ENCODE measurements at regions not wholly inside any gene's neighbourhood (a gene's known extent, or its start where the extent isn't known, plus 50 kb on each side); places are given as distances from the start of the nearest gene placed in this dataset.

GRCh38 chr1:98493469-98493868 lies 168.1 kb upstream of the SNX7 start:
- POLR2A ChIA-PET, result no interaction called here
- DNase-seq (ENCODE audit: low read depth, low spot score), result no peak
- no peak overlapping the region for H3K4me3 ChIP-seq (ENCODE audit: low read depth, low read length)
- CTCF ChIA-PET, result no interaction called here
- TF ChIP-seq, protein P1, sequence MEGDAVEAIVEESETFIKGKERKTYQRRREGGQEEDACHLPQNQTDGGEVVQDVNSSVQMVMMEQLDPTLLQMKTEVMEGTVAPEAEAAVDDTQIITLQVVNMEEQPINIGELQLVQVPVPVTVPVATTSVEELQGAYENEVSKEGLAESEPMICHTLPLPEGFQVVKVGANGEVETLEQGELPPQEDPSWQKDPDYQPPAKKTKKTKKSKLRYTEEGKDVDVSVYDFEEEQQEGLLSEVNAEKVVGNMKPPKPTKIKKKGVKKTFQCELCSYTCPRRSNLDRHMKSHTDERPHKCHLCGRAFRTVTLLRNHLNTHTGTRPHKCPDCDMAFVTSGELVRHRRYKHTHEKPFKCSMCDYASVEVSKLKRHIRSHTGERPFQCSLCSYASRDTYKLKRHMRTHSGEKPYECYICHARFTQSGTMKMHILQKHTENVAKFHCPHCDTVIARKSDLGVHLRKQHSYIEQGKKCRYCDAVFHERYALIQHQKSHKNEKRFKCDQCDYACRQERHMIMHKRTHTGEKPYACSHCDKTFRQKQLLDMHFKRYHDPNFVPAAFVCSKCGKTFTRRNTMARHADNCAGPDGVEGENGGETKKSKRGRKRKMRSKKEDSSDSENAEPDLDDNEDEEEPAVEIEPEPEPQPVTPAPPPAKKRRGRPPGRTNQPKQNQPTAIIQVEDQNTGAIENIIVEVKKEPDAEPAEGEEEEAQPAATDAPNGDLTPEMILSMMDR (IDR thresholded peaks at IDR 0.05; ENCODE audit: insufficient read depth, low read length, missing control alignments), result no peak

DNA sequence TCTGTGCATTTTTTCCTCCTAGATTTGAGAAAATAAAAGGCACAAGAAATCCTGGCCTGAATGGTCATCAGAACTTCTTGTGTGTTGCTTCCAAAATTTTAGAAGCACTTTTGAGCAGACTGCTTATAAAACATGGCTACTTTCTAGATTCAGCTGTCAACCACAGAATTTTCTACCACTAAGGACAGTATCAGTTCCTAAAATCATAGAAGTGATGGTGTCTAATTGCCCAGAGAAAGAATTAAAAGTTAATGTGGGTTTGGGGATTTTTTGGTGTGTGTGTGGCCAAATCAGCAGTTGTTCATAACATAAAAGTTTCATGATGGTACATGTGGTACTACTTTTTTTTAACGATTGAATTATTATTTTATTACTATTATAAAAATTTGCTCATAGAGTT lies 171.4 kb upstream of the SNX7 start:
- no peak for DNase-seq (ENCODE audit: low read depth, low spot score)
- TF ChIP-seq, protein P1 (IDR thresholded peaks at IDR 0.05; ENCODE audit: insufficient read depth, low read length, missing control alignments), result no peak
- CTCF ChIA-PET, result no interaction called here
- no peak overlapping the region for H3K4me3 ChIP-seq (ENCODE audit: low read depth, low read length)
- POLR2A ChIA-PET, result no interaction called here

DNA sequence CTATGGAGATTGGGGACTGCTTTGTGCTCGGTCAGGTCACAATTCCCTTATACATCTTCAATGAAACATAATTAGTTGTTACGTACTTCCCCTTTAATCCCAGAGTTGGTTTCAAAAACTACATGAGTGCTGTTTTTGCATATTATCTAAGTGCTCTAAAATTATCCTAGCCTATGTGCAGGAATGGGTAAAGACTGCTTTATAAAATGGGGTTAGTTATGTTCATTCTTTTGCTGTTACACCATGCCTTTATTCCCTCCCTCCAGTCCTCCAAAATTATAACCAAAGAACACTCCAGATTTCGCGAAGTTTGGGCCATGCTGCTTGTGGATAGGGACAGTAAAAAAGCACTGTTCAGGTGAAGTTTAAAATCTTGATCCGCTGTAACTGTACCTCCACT lies 173.9 kb upstream of the SNX7 start:
- DNase-seq (ENCODE audit: low read depth, low spot score), result no peak
- TF ChIP-seq, protein P1 (IDR thresholded peaks at IDR 0.05; ENCODE audit: insufficient read depth, low read length, missing control alignments), result no peak
- no peak overlapping the region for H3K4me3 ChIP-seq (ENCODE audit: low read depth, low read length)
- CTCF ChIA-PET, result interaction anchor here (0.6 kb wide), 1 partner anchor 93 kb away, joined by 3 read pairs; no protein-coding TSS in a partner anchor
- POLR2A ChIA-PET, result no interaction called here

DNA sequence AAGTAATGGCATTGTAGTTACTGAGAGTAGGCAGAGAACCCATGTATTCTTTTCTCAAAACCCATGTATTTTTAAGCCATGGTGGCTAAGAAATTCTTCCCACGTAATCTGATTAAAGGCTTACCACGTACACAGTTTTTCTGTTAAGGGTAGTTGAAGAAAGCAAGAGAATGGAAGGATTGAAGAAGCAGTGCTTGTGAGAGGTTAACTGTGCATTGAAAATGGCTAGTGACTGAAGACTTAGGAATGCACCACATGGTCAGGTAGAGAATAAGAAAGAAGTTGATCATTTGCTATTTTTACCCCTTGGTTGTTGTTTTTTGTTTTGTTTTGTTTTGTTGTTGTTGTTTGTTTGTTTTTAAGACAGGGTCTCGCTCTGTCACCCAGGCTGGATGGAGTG lies 178.9 kb upstream of the SNX7 start:
- POLR2A ChIA-PET, result no interaction called here
- no peak for DNase-seq (ENCODE audit: low read depth, low spot score)
- TF ChIP-seq, protein P1 (IDR thresholded peaks at IDR 0.05; ENCODE audit: insufficient read depth, low read length, missing control alignments), result no peak
- CTCF ChIA-PET, result no interaction called here
- H3K4me3 ChIP-seq (ENCODE audit: low read depth, low read length), result no peak overlapping the region

GRCh38 chr1:98480271-98480670 lies 181.2 kb upstream of the SNX7 start:
- DNase-seq (ENCODE audit: low read depth, low spot score), result no peak
- ChIA-PET CTCF (interaction anchor here (2.2 kb wide), 1 partner anchor 12 kb away, joined by 10 read pairs; no protein-coding TSS in a partner anchor), POLR2A (no interaction called here)
- TF ChIP-seq, protein P1 (IDR thresholded peaks at IDR 0.05; ENCODE audit: insufficient read depth, low read length, missing control alignments), result no peak
- H3K4me3 ChIP-seq (ENCODE audit: low read depth, low read length), result no peak overlapping the region

- TF ChIP-seq, protein P1 (IDR thresholded peaks at IDR 0.05; ENCODE audit: insufficient read depth, low read length, missing control alignments), result no peak
- no peak overlapping the region for H3K4me3 ChIP-seq (ENCODE audit: low read depth, low read length)
- no peak for DNase-seq (ENCODE audit: low read depth, low spot score)
- ChIA-PET CTCF (interaction anchor here (2.9 kb wide), 1 partner anchor 10 kb away, joined by 13 read pairs; no protein-coding TSS in a partner anchor), POLR2A (no interaction called here)
Measured at GRCh38 chr1:98478121-98478520, 183.4 kb upstream of the SNX7 start.
